ENCODE measurements at regions not wholly inside any gene's neighbourhood (a gene's known extent, or its start where the extent isn't known, plus 50 kb on each side); places are given as distances from the start of the nearest gene placed in this dataset.

DNA sequence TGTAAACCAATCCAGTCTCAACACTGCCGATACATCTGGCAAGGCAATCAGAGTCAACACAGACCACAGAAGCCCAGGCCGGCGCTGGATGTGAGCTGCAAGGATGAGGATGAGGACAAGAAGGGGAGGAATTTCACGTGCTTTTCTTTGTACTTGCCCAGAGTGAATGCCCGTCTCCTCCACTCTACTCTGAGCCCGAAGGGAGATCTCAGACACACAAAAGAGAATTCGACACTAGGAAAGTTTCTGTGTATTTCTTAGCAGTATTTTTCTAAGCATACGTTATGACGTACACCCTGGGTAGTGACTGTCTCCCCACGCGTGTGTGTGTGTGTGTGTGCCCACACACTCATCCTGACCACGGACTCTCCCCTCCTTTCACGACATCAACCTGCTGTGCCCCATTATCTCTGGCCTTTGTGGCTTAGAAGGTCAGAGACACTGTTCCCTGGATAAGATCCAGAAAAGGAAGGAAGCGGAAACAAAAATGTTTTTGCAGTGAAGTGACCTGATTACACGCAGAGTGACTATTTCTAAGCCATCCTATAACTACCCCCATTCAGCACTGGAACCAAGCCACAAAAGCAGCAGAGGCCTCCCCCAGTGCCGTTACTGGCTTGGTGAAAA lies 227.3 kb upstream of the DAPK1 start:
- no peaks in the 10 kb centered on the region for H3K9me3 ChIP-seq
- peak overlapping the region; percentile 29 for H3K4me3 ChIP-seq
- no peaks in the 10 kb centered on the region for H3K36me3 ChIP-seq
- peak overlapping the region; percentile 66 to 70 for H3K27ac ChIP-seq
- TF ChIP-seq CTCF (IDR thresholded peaks at IDR 0.05) = no peak
- ATAC-seq (ENCODE audit: insufficient number of reproducible peaks, low FRiP score, low read depth) (peak; percentile 17), DNase-seq (ENCODE audit: low spot score) (no peak)
- H3K27me3 ChIP-seq (replicated peaks; ENCODE audit: insufficient read depth) = no peaks in the 10 kb centered on the region
- peaks cover 12 to 45% of the 10 kb centered on the region in 2 donors for H3K4me1 ChIP-seq (ENCODE audit: control insufficient read depth in 1 of 2, low read depth in 2 of 2)

DNA sequence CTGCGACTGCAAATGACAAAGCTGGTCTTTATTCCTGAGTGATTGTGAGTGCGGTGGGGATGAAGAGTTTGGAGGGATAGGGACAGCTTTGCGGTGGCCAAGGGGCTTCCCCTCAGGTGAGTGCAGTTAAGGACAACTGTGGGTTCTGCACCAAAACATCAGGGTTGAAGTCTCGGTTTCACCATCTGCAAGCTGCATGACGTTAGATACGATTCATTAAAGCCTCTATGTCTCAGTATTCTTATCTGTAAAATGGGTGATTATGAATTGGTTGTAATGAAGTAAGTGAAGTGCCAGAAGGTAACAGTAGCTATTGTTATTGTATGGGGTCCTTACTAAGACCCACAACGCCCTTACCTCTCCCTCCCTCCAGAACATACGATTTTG lies 226.8 kb upstream of the DAPK1 start:
- no peak for DNase-seq (ENCODE audit: low spot score)
- Histone ChIP-seq H3K27me3 (replicated peaks; ENCODE audit: insufficient read depth) (no peaks in the 10 kb centered on the region), H3K27ac (peak overlapping the region; percentile 66 to 70), H3K4me1 (ENCODE audit: control insufficient read depth in 1 of 2, low read depth in 2 of 2) (peaks cover 12 to 45% of the 10 kb centered on the region in 2 donors), H3K4me3 (peak overlapping the region; percentile 29), H3K9me3 (no peaks in the 10 kb centered on the region), H3K36me3 (no peaks in the 10 kb centered on the region)
- no peak for TF ChIP-seq CTCF (IDR thresholded peaks at IDR 0.05)
- ATAC-seq (ENCODE audit: insufficient number of reproducible peaks, low FRiP score, low read depth) = no peak

DNA sequence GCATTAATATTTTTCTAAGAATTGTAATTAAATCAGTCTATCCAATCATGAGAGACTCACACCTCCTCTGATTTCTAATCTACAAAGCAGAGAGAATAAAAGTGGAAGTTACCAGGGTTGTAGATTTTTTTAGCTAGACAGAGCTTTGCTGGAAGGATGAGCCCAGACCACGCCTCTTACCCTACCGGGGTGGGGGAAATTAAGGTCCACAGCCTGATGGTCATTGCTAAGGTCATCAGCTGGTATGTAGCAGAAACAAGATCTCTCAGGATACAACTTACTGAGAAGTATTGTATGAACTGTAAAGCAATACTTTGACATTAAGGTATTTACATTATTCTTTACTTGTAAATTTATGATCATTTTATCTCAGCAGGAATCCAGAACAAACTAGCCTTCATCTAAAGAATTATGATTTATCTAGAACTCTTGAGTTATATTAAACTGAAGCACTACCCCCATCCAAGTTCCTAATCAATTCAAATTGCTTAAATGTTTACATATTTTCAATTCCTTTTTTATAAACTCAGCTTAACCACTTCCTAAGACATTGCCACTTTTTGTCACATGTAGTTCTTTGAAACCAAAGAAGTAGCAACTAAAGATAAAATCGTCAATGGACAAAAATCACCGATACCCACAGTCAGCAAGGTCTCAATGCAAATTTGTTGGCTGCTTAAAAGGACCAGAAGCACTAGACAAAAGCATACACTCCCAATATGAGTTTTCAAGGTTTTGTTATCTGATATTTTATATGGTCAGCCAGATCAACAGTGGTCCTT lies 225.8 kb upstream of the DAPK1 start:
- no peak for TF ChIP-seq CTCF (IDR thresholded peaks at IDR 0.05)

DNA sequence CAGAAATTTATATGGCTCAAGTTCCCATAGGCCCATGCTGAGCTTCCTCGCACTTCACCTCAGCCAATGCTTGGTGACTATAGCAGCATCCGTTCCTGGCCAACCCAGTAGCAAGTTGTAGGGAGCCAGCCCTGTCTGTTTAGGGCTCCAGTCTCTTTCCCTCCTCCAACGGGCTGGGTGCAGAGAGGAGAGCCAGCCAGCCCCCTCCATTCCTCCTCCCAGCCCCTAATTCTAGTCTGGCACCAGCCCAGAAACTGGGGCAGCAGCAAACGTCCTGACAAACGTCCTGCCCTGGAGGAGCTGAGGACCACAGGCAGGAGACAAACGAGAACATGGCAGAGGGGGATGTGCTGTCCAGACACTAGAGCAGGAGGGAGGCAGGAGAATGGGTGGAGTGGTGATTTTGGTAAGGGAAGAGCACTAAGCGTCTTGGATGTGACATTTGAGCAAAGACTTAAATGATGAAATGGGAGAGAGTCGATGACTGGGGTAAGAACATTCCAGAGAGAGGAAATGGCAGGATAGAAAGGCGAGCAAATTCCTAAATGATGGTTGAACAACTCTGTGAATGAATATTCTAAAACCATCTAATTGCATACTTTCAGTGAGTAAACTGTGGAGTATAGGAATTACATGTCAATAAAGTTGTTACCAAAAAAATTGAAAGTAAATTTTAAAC lies 222.5 kb upstream of the DAPK1 start:
- ATAC-seq (ENCODE audit: insufficient number of reproducible peaks, low FRiP score, low read depth) (no peak), DNase-seq (ENCODE audit: low spot score) (no peak)
- no peak for TF ChIP-seq CTCF (IDR thresholded peaks at IDR 0.05)
- no peaks in the 10 kb centered on the region for H3K36me3 ChIP-seq
- peaks cover 14 to 20% of the 10 kb centered on the region in 2 donors for H3K4me1 ChIP-seq (ENCODE audit: control insufficient read depth in 1 of 2, low read depth in 2 of 2)
- no peaks in the 10 kb centered on the region for H3K27me3 ChIP-seq (replicated peaks; ENCODE audit: insufficient read depth)
- H3K9me3 ChIP-seq = no peaks in the 10 kb centered on the region
- H3K27ac ChIP-seq = no peak overlapping the region
- no peak overlapping the region for H3K4me3 ChIP-seq

More for the DNA sequence above, 225.8 kb upstream of the DAPK1 start:
- Histone ChIP-seq H3K4me1 (ENCODE audit: control insufficient read depth in 1 of 2, low read depth in 2 of 2) (peaks cover 12 to 43% of the 10 kb centered on the region in 2 donors), H3K36me3 (no peaks in the 10 kb centered on the region), H3K27ac (no peak overlapping the region), H3K27me3 (replicated peaks; ENCODE audit: insufficient read depth) (no peaks in the 10 kb centered on the region), H3K4me3 (no peak overlapping the region), H3K9me3 (no peaks in the 10 kb centered on the region)
- DNase-seq (ENCODE audit: low spot score) (no peak), ATAC-seq (ENCODE audit: insufficient number of reproducible peaks, low FRiP score, low read depth) (no peak)

- Histone ChIP-seq H3K27me3 (replicated peaks; ENCODE audit: insufficient read depth) (no peaks in the 10 kb centered on the region), H3K27ac (peak overlapping the region in 1 of 2 donors; percentile 19), H3K9me3 (no peaks in the 10 kb centered on the region), H3K36me3 (no peaks in the 10 kb centered on the region), H3K4me1 (ENCODE audit: control insufficient read depth in 1 of 2, low read depth in 2 of 2) (peaks cover 8 to 11% of the 10 kb centered on the region in 2 donors), H3K4me3 (no peak overlapping the region)
- TF ChIP-seq CTCF (IDR thresholded peaks at IDR 0.05) = no peak
- DNase-seq (ENCODE audit: low spot score) = no peak
- no peak for ATAC-seq (ENCODE audit: insufficient number of reproducible peaks, low FRiP score, low read depth)
Measured at GRCh38 chr9:87276327-87276841, 221.3 kb upstream of the DAPK1 start.
